RWPE2 (cell line): ENCODE measurements at regions not wholly inside any gene's neighbourhood (a gene's known extent, or its start where the extent isn't known, plus 50 kb on each side); places are given as distances from the start of the nearest gene placed in this dataset.
"Not testable (repeated sequence)": the region's sequence is repeated elsewhere in the genome, so short reads cannot be mapped to it uniquely, and the experiment has no call there.

Experiments used
- ATAC-seq: fragments of 200-7000 bp; cut with Tn5 transposase; 3 replicates; pipeline ENCODE4 v1.9.1; 2021; ENCODE audit warnings: low read depth
- DNase-seq: peaks from one replicate; pipeline ENCODE4 v3.0.0-alpha.2; 2020; ENCODE audit warnings: low spot score
- H3K27ac ChIP-seq: fragments of 450-650 bp; 2 replicates; pipeline ENCODE4 v1.5.1; 2017; ENCODE audit warnings: mild to moderate bottlenecking; ENCODE audit not compliant: poor library complexity, severe bottlenecking
- H3K27me3 ChIP-seq: fragments of 250-450 bp; sonication (Bioruptor Pico); 2 replicates; pipeline ENCODE4 v1.5.1; 2021; ENCODE audit warnings: mild to moderate bottlenecking, moderate library complexity; ENCODE audit not compliant: insufficient read depth, poor library complexity, severe bottlenecking
- H3K36me3 ChIP-seq: fragments of 250-450 bp; sonication (Bioruptor Pico); 2 replicates; pipeline ENCODE4 v1.5.1; 2020; ENCODE audit warnings: low read depth, mild to moderate bottlenecking, moderate library complexity
- H3K4me1 ChIP-seq: fragments of 250-450 bp; sonication (Bioruptor Pico); 2 replicates; pipeline ENCODE4 v1.5.1; 2021; ENCODE audit warnings: mild to moderate bottlenecking, moderate library complexity; ENCODE audit not compliant: insufficient read depth, poor library complexity, severe bottlenecking
- H3K4me3 ChIP-seq: fragments of 250-450 bp; sonication (Bioruptor Pico); 2 replicates; pipeline ENCODE4 v1.5.1; 2021; ENCODE audit warnings: mild to moderate bottlenecking, moderate library complexity; ENCODE audit not compliant: severe bottlenecking
- H3K9me3 ChIP-seq: fragments of 250-450 bp; sonication (Bioruptor Pico); 2 replicates; pipeline ENCODE4 v1.5.1; 2021; ENCODE audit warnings: mild to moderate bottlenecking, moderate library complexity; ENCODE audit not compliant: severe bottlenecking

- H3K4me1 ChIP-seq, DNase-seq, H3K36me3 ChIP-seq, H3K27me3 ChIP-seq, H3K27ac ChIP-seq, H3K4me3 ChIP-seq, ATAC-seq, H3K9me3 ChIP-seq: not testable (repeated sequence)
These were observed 5476.6 kb upstream of the TPTE start for GRCh38 chr21:5044812-5045211.

GRCh38 chr21:5051303-5052018 is 5469.9 kb upstream of the TPTE start:
- not testable (repeated sequence) for DNase-seq, H3K4me1 ChIP-seq, H3K27me3 ChIP-seq, H3K27ac ChIP-seq, ATAC-seq, H3K36me3 ChIP-seq, H3K4me3 ChIP-seq, H3K9me3 ChIP-seq

- not testable (repeated sequence) for DNase-seq, H3K4me1 ChIP-seq, H3K9me3 ChIP-seq, H3K4me3 ChIP-seq, H3K36me3 ChIP-seq, H3K27ac ChIP-seq, H3K27me3 ChIP-seq
- ATAC-seq: peak; percentile 98
These were observed 5466.2 kb upstream of the TPTE start for GRCh38 chr21:5055027-5055754.

- not testable (repeated sequence) for H3K4me1 ChIP-seq, H3K27me3 ChIP-seq, H3K4me3 ChIP-seq, H3K27ac ChIP-seq, H3K9me3 ChIP-seq, DNase-seq, H3K36me3 ChIP-seq
- ATAC-seq: 0 out of 3 replicates have a peak, but pooled peaks have one; percentile 20
These were observed 5465.1 kb upstream of the TPTE start for GRCh38 chr21:5055996-5056962.

GRCh38 chr21:5057077-5057476 is 5464.3 kb upstream of the TPTE start:
- not testable (repeated sequence) for H3K27me3 ChIP-seq, H3K27ac ChIP-seq, H3K4me1 ChIP-seq, H3K9me3 ChIP-seq, H3K36me3 ChIP-seq, DNase-seq, ATAC-seq, H3K4me3 ChIP-seq

GRCh38 chr21:5060364-5061083 is 5460.9 kb upstream of the TPTE start:
- DNase-seq, H3K36me3 ChIP-seq, H3K4me1 ChIP-seq, H3K27ac ChIP-seq, H3K4me3 ChIP-seq, H3K9me3 ChIP-seq, H3K27me3 ChIP-seq: not testable (repeated sequence)
- peak; percentile 38; the same call in 1 of the 3 replicates for ATAC-seq

- H3K27ac ChIP-seq, H3K4me1 ChIP-seq, H3K4me3 ChIP-seq, H3K9me3 ChIP-seq, ATAC-seq, DNase-seq, H3K36me3 ChIP-seq, H3K27me3 ChIP-seq: not testable (repeated sequence)
These were observed 5456.7 kb upstream of the TPTE start for GRCh38 chr21:5064581-5065142.

GRCh38 chr21:5065240-5066211 is 5455.9 kb upstream of the TPTE start:
- ATAC-seq, H3K4me3 ChIP-seq, H3K9me3 ChIP-seq, DNase-seq, H3K4me1 ChIP-seq, H3K27ac ChIP-seq, H3K27me3 ChIP-seq, H3K36me3 ChIP-seq: not testable (repeated sequence)

- H3K4me3 ChIP-seq, H3K36me3 ChIP-seq, H3K27me3 ChIP-seq, DNase-seq, H3K4me1 ChIP-seq, ATAC-seq, H3K27ac ChIP-seq, H3K9me3 ChIP-seq: not testable (repeated sequence)
These were observed 5454.6 kb upstream of the TPTE start for GRCh38 chr21:5066682-5067251.
